ENCODE measurements at regions not wholly inside any gene's neighbourhood (a gene's known extent, or its start where the extent isn't known, plus 50 kb on each side); places are given as distances from the start of the nearest gene placed in this dataset.
"Not testable (repeated sequence)": the region's sequence is repeated elsewhere in the genome, so short reads cannot be mapped to it uniquely, and the experiment has no call there.

- ChIA-PET POLR2A (no interaction called here), CTCF (interaction anchor here (0.6 kb wide), 2 partner anchors 410 to 772 kb away, joined by 3 read pairs; no protein-coding TSS in a partner anchor)
- H3K9me3 Mint-ChIP-seq (ENCODE audit: unreplicated experiment), result peaks cover 10% of the 10 kb centered on the region
- peak; percentile 50 for DNase-seq (ENCODE audit: unreplicated experiment)
- no peak overlapping the region for H3K4me3 Mint-ChIP-seq (ENCODE audit: unreplicated experiment)
- no peaks in the 10 kb centered on the region for H3K36me3 Mint-ChIP-seq (ENCODE audit: insufficient read depth, unreplicated experiment)
- no peak for TF ChIP-seq CTCF (IDR thresholded peaks at IDR 0.05; ENCODE audit: unreplicated experiment)
- peak overlapping the region; percentile 44 for H3K27ac Mint-ChIP-seq (ENCODE audit: low read depth, unreplicated experiment)
- BruUV-seq (replicated peaks), result no TSS peak
- intact Hi-C loops (cut with micrococcal nuclease), result no loop called here
- peaks cover 21% of the 10 kb centered on the region for H3K4me1 Mint-ChIP-seq (ENCODE audit: insufficient read depth, unreplicated experiment)
- no peaks in the 10 kb centered on the region for H3K27me3 Mint-ChIP-seq (ENCODE audit: insufficient read depth, unreplicated experiment)
These were observed 180.7 kb upstream of the TTC14 start for GRCh38 chr3:180421221-180421620.

GRCh38 chr3:180421721-180422120 lies 180.2 kb upstream of the TTC14 start:
- no peak for DNase-seq (ENCODE audit: unreplicated experiment)
- H3K36me3 Mint-ChIP-seq (ENCODE audit: insufficient read depth, unreplicated experiment), result no peaks in the 10 kb centered on the region
- no peaks in the 10 kb centered on the region for H3K27me3 Mint-ChIP-seq (ENCODE audit: insufficient read depth, unreplicated experiment)
- peaks cover 21% of the 10 kb centered on the region for H3K4me1 Mint-ChIP-seq (ENCODE audit: insufficient read depth, unreplicated experiment)
- H3K27ac Mint-ChIP-seq (ENCODE audit: low read depth, unreplicated experiment), result peak overlapping the region; percentile 44
- intact Hi-C loops (cut with micrococcal nuclease), result no loop called here
- H3K9me3 Mint-ChIP-seq (ENCODE audit: unreplicated experiment), result peaks cover 10% of the 10 kb centered on the region
- no peak overlapping the region for H3K4me3 Mint-ChIP-seq (ENCODE audit: unreplicated experiment)
- no peak for TF ChIP-seq CTCF (IDR thresholded peaks at IDR 0.05; ENCODE audit: unreplicated experiment)
- CTCF ChIA-PET, result interaction anchor here (0.6 kb wide), 1 partner anchor 772 kb away, joined by 3 read pairs; no protein-coding TSS in a partner anchor
- POLR2A ChIA-PET, result interaction anchor here (0.6 to 0.7 kb wide), 2 partner anchors 58 to 115 kb away, joined by 3 read pairs; no protein-coding TSS in a partner anchor
- BruUV-seq (replicated peaks), result no TSS peak

- H3K4me3 Mint-ChIP-seq (ENCODE audit: unreplicated experiment); H3K27ac Mint-ChIP-seq (ENCODE audit: low read depth, unreplicated experiment); H3K27me3 Mint-ChIP-seq (ENCODE audit: insufficient read depth, unreplicated experiment); H3K9me3 Mint-ChIP-seq (ENCODE audit: unreplicated experiment); H3K36me3 Mint-ChIP-seq (ENCODE audit: insufficient read depth, unreplicated experiment); BruUV-seq (replicated peaks); POLR2A ChIA-PET; DNase-seq (ENCODE audit: unreplicated experiment); intact Hi-C loops (cut with micrococcal nuclease): not testable (repeated sequence)
- peaks cover 21% of the 10 kb centered on the region for H3K4me1 Mint-ChIP-seq (ENCODE audit: insufficient read depth, unreplicated experiment)
- CTCF ChIA-PET, result interaction anchor here (0.6 to 0.7 kb wide), 2 partner anchors 67 to 119 kb away, joined by 3 to 4 read pairs; no protein-coding TSS in a partner anchor
These were observed 177.7 kb upstream of the TTC14 start for GRCh38 chr3:180424305-180424704.

GRCh38 chr3:180430896-180431295 lies 171.1 kb upstream of the TTC14 start:
- peaks cover 15% of the 10 kb centered on the region for H3K9me3 Mint-ChIP-seq (ENCODE audit: unreplicated experiment)
- TF ChIP-seq CTCF (IDR thresholded peaks at IDR 0.05; ENCODE audit: unreplicated experiment), result no peak
- intact Hi-C loops (cut with micrococcal nuclease), result no loop called here
- peaks cover 19% of the 10 kb centered on the region for H3K4me1 Mint-ChIP-seq (ENCODE audit: insufficient read depth, unreplicated experiment)
- ChIA-PET CTCF (no interaction called here), POLR2A (no interaction called here)
- no peaks in the 10 kb centered on the region for H3K27me3 Mint-ChIP-seq (ENCODE audit: insufficient read depth, unreplicated experiment)
- no peaks in the 10 kb centered on the region for H3K36me3 Mint-ChIP-seq (ENCODE audit: insufficient read depth, unreplicated experiment)
- H3K4me3 Mint-ChIP-seq (ENCODE audit: unreplicated experiment), result no peak overlapping the region
- no TSS peak for BruUV-seq (replicated peaks)
- H3K27ac Mint-ChIP-seq (ENCODE audit: low read depth, unreplicated experiment), result no peak overlapping the region
- no peak for DNase-seq (ENCODE audit: unreplicated experiment)

GRCh38 chr3:180433152-180433551 lies 168.8 kb upstream of the TTC14 start:
- Mint-ChIP-seq H3K9me3 (ENCODE audit: unreplicated experiment) (peaks cover 15% of the 10 kb centered on the region), H3K36me3 (ENCODE audit: insufficient read depth, unreplicated experiment) (no peaks in the 10 kb centered on the region), H3K4me1 (ENCODE audit: insufficient read depth, unreplicated experiment) (peaks cover 19% of the 10 kb centered on the region), H3K4me3 (ENCODE audit: unreplicated experiment) (no peak overlapping the region), H3K27ac (ENCODE audit: low read depth, unreplicated experiment) (no peak overlapping the region), H3K27me3 (ENCODE audit: insufficient read depth, unreplicated experiment) (no peaks in the 10 kb centered on the region)
- peak; percentile 67 for DNase-seq (ENCODE audit: unreplicated experiment)
- ChIA-PET CTCF (no interaction called here), POLR2A (no interaction called here)
- intact Hi-C loops (cut with micrococcal nuclease), result no loop called here
- no TSS peak for BruUV-seq (replicated peaks)
- no peak for TF ChIP-seq CTCF (IDR thresholded peaks at IDR 0.05; ENCODE audit: unreplicated experiment)

Data from MCF 10A (cell line).